ENCODE measurements at regions not wholly inside any gene's neighbourhood (a gene's known extent, or its start where the extent isn't known, plus 50 kb on each side); places are given as distances from the start of the nearest gene placed in this dataset.

DNA sequence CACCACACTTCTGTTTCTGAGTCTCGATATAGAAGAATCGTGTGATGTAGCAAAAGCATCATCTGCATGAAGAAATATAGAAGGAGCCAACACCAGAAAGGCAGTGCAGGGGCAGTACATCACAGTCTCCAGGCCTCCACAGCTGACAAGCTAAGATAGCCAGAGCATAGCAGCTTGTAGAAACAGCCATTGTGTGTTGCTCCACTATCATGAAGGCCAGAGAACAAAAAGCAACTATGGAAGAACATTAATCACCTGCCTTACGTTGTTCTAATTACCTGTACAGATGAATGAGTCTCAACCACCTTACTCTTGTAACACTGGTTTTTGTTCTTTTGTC lies 129.0 kb downstream of the RND3 start:
- TF ChIP-seq POLR2A (IDR thresholded peaks at IDR 0.05), result no peak
- TF ChIP-seq CTCF (IDR thresholded peaks at IDR 0.05), result no peak
- no peak for TF ChIP-seq POLR2AphosphoS5 (IDR thresholded peaks at IDR 0.05)
- no peak for TF ChIP-seq EP300 (IDR thresholded peaks at IDR 0.05; ENCODE audit: low read depth)
